GM12891 (cell line): ENCODE measurements at regions not wholly inside any gene's neighbourhood (a gene's known extent, or its start where the extent isn't known, plus 50 kb on each side); places are given as distances from the start of the nearest gene placed in this dataset.

Experiments
- POLR2AphosphoS5 ChIP-seq: IDR thresholded peaks from 2 replicates; pipeline ENCODE4 v1.6.1; 2011; ENCODE audit warnings: low read depth, low read length, control low read depth
- TAF1 ChIP-seq: IDR thresholded peaks from 2 replicates; pipeline ENCODE4 v1.6.1; 2011; ENCODE audit warnings: low read depth, low read length, control low read depth

GRCh38 chr22:23389271-23390071 is 190.6 kb downstream of the IGLL1 start:
- TF ChIP-seq POLR2AphosphoS5 (no peak), TAF1 (no peak)
